T-helper 1 cell treated with Interleukin-12 subunit alpha and Interleukin-12 subunit beta and Interleukin-4 antibody, amounts not matched to agents 30 ng/mL and 1 ng/mL, for 36 hours (primary cell): ENCODE measurements at regions not wholly inside any gene's neighbourhood (a gene's known extent, or its start where the extent isn't known, plus 50 kb on each side); places are given as distances from the start of the nearest gene placed in this dataset.

Source experiments
- intact Hi-C: fragments of 100-400 bp; cut with micrococcal nuclease; formaldehyde crosslinking; loops from one replicate; pipeline ENCODE4 v1.15.1; 2024

DNA sequence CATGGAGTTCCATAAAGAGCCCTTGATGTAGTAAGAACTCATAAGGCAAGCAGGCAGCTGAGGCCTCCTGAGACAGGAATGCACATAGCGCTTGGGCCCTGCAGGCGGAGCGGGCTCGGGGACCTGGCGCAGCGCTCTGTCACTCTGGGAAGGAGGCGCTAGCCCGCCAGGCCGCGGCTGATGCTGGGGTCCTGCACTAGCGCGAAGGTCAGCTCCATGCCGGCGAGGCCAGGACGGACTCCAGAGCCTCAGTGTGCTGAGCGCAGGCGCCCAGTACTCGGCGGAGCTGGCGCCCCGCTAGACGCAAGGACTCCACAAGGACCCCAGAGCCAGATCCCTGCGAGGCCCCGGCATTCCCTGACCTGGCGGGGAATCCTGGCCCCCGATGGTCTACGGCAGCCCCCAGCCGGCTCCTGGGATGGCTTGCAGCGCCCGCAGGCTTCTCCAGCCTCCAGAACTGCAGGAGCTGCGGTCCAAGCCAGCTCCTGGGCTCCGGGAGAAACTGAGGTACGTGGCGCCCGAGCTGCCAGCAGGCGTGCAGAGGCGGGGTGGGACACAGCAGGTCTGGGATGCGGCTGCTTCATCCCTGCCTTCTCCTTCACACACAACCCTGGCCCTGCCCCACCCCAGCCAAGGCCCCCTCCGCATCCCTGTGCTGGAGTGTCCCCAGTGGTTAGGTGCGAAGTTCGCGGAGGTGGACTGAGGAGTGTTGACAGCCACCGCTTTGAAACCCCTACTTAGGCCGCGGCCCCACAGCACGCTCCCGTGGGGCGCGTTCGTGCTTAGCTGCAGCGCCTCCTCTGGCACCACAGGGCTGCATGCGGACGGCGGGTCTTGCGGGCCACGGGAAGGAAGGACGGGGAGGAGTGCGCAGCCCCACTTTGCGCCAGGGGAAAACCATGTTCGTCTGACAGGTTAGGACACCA lies 761.5 kb upstream of the POM121L12 start:
- intact Hi-C loops = no loop called here

DNA sequence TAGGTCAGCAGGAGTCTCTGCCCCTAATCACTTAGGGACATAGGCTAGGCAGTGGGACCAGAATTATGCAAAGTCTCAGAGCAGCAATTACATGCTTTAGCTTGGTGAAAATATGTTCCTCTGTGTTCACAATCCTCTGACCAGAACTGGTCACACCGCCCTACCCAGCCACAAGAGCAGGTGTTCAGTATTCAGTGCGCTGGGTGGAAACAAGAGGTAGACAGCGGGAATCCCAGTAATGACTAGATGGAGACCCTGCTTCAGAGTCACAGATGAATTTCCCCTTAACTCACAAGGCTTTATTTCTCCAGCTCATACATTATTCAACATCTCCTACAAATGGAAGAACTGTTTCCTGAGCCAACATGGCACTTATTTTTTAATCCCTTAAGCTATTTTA lies 763.7 kb upstream of the POM121L12 start:
- intact Hi-C loops = no loop called here

DNA sequence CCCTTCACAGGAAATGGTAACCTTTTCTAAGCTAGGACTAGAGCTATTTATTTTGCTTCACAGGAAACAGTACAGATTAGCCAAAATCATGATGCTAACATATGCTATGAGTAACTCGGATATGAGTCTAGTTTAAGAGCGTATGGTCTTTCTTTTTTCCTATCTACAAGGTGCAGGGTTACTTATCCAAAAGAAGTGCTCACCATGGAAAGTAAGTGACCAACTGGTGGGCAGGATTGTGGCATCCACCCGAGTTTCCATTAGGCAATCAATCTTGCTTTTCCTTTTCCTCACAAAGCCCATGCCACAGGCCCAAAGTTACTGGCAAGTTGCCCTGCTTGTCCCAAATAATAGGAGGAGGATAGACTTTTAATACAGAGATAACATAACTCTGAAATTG lies 765.1 kb upstream of the POM121L12 start:
- intact Hi-C loops = no loop called here

- intact Hi-C loops = no loop called here
Measured at GRCh38 chr7:52269669-52270068, 765.8 kb upstream of the POM121L12 start.

GRCh38 chr7:52261057-52261456 lies 774.4 kb upstream of the POM121L12 start:
- intact Hi-C loops = no loop called here

DNA sequence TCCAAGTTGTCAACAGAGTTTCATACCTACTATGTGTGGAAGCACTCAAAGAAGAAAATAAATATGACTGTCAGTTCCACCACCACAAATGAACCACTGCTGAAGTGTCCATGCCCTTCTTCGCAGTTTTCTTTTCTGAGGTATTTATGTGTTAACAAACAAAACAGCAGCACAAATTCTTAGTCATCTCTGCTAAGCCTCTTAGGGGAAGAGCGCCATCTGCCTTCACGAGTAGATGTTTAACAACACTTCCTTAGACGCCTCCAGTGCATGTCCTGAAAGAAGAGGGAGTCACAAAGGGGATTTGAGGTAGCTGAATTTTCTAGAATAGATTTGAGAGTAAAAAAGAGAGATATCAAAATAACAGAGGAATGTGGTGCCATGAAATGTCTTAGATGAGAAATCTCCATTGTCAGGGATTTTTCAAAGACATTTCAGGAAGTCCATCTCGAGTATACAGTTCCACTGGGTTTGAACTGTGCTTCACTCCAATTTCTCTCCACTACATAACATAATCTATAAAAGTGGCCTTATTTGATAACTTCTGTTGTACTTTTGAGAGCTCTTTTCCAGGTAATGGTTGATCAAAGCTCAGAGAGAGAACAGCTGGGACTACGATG lies 775.3 kb upstream of the POM121L12 start:
- intact Hi-C loops = no loop called here

- intact Hi-C loops = no loop called here
Measured at GRCh38 chr7:52257890-52258289, 777.5 kb upstream of the POM121L12 start.

GRCh38 chr7:52254396-52255010 lies 780.9 kb upstream of the POM121L12 start:
- intact Hi-C loops = no loop called here

DNA sequence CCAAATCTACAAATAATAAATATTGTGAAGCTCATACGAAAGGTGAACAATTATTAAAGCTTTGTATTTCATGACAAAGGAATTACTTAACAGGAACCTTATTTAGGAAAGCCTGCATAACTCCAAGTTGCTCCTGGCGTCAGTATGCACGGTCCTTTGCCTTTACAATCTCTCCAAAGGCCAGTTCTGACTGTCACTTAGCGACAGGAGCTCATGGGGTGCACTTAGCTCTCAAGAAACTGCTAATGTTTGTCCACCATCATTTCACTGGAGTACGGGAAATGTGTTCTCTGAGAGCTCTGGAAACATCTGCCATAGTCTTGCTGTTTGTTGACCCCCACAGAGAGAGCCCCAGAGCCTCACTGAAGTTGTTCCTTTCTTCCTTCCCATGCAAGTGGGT lies 781.5 kb upstream of the POM121L12 start:
- intact Hi-C loops = no loop called here

DNA sequence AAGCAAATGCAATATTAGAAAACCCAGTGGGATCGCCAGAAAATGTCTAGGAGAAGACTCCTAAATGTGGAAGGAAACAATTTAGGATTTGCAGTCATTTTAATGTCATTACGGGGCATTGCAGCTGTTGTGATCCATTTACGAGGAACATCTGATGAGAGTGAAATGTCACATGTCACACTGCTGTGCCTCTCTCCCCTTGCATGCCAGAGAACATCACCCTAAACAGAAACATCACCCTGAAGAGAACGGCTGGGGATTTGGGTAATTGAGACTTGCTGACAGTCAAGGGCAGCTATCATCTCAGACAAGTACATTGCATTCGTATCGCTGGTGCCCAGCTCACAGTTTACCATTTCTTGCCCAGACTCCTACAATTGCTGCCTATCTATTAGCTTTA lies 785.7 kb upstream of the POM121L12 start:
- intact Hi-C loops = no loop called here

DNA sequence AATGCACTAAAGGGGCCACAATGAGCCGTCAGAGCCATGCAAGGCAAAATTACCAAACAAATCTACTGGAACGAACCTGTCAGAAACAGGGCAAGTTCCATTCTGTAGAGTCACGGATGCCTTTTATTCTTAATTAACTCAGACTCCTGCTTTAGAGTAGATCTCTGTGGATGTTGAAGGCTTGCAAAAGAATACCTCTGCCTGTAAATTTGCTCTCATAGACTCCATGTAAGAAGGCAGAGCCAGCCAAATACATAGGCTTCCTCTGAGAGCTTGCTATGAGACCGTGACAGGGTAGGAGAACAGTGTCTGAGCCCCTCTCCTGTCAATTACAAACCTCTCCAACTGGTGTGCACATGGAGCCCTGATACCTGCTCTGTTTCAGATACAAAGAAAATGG lies 787.9 kb upstream of the POM121L12 start:
- intact Hi-C loops = no loop called here

DNA sequence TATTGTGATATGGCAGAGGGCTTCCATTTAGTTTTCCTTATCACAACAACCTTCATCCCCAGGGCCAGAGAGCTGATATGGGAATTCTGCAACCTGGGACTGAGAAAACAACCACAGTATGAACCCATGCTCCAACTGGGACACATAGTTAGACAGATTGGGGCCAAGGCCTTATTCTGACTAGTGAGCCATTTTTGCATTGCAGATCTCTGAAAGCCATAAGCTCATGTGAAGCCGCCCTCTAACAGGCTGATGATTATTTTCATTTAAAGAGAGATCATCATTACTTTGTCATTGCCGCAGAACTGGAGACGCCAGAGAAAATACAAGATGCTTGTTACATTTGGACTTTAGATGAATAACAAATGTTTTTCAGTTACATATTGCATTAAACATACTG lies 791.7 kb upstream of the POM121L12 start:
- intact Hi-C loops = no loop called here

DNA sequence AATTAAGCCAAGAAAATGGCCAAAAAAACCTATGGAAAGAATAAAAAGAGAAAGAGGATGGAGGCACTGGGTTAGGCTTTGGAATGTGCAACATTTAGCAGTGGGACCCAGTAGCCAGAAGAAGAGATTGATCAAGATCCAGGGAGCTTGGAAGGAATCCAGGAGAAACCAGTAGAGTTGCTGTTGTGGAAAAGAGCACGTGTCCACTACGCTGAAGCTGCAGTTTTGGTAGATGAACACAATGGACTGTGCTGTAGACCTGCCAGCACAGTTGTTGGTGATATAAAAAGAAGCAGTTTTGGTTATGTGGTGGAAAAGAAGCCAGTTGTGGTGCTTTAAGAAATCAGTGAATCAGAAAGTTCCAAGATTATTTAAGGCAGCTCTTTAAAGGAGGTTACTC lies 802.2 kb upstream of the POM121L12 start:
- intact Hi-C loops = no loop called here

DNA sequence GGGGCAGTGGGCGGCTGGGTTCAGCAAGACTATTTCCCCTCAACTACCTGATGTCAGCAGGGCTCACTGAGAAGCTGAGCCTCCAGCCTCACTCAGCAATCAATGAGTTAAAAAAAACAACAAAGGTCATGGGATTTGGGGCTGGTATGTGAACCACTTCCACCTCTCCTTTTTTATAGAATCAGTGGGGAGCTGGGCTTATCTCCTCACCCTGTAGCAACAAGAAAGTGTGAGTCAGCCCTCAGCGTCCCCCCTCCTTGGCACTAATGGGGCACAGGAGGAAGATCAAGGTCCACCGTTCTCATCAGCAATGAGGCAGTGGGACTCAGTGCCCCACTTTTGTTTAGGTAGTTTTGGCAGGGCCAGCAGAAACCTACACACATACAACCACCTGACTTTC lies 823.5 kb upstream of the POM121L12 start:
- intact Hi-C loops = no loop called here

DNA sequence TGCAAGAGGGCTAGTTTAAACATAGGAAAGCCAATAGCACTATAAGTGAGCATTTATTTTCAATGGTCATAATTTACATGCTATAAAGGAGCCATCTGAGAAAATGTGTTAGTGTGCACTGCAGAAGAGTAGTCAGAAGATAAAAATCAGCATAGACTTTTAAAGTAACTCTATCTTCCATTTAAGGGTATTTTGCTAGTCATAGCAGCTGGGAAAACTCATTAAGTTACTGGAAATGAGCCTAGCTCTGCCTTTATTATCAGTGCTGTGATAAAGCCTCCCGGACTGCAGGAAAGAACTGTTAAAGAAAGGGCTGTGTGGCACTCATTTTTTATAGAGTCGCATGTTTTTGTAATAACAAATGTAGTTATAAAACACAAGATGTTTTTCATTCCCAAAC lies 825.8 kb upstream of the POM121L12 start:
- intact Hi-C loops = no loop called here

DNA sequence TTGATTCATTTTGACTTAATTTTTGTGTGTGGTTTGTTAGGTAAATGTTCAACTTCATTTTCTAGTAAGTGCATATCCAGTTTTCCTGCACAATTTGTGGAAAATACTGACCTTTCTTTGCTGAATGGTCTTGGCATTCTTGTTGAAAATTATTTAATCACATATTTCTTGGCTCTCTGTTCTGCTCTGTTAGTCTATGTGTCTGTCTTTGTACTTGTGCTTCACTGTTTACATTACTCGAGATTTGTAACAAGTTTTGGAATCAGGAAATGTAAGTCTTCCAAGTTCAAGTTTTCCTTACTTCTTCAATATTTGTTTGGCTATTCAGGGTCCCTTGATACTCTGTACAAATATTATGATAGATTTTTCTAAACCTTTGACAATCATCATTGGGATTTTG lies 838.2 kb upstream of the POM121L12 start:
- intact Hi-C loops = no loop called here

DNA sequence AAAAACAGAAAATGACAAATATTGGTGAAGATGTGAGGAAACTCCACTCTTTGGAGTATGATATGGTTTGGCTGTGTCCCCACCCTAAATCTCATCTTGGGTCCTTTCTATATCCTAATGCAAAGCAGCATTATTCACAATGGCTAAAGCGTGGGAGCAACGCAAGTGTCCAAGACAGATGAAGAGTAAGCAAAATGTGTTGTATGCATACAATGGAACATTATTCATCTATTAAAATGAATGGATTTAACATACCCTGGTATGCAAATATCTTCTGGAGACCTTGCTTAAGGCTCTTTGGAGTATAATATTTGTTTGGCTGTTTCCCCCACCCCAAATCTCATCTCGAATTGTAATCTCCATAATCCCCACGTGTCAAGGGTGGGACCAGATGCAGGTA lies 839.8 kb upstream of the POM121L12 start:
- intact Hi-C loops = no loop called here

DNA sequence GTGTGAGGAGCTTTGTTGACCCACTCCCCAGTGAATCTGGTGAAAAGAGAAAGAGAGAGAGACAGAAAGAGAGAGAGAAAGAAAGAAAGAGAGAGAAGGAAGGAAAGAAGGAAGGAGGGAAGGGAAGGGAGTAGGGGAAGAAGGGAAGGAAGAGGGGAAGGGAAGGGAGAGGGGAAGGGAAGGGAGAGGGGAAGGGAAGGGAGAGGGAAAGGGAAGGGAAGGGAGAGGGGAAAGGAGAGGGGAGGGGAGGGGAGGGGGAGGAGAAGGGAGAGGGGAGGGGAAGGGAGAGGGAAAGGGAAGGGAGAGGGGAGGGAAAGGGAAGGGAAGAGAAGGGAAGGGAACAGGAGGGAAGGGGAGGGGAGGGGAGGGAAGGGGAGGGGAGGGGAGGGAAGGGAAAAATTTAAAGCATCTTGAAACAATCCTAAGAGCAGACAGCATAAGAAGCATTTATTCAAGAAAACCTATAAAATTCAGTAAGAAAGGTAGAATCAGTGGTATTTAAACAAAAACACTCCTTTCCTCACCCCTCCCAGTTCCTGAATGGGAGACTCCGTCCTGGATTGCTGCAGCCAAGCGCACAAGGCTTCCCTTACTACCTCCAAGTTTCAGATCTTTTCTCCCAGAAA lies 846.2 kb upstream of the POM121L12 start:
- intact Hi-C loops = no loop called here

GRCh38 chr7:52184006-52184703 lies 851.3 kb upstream of the POM121L12 start:
- intact Hi-C loops = no loop called here

- intact Hi-C loops = no loop called here
Measured at GRCh38 chr7:52179934-52180333, 855.5 kb upstream of the POM121L12 start.

- intact Hi-C loops = no loop called here
Measured at GRCh38 chr7:52168085-52168484, 851.5 kb upstream of the COBL start.
